GM21619 (cell line): ENCODE measurements at regions not wholly inside any gene's neighbourhood (a gene's known extent, or its start where the extent isn't known, plus 50 kb on each side); places are given as distances from the start of the nearest gene placed in this dataset.

Source experiments
- ATAC-seq: cut with Tn5 transposase; IDR thresholded peaks from one replicate; pipeline ENCODE4 v1.9.1; 2021; ENCODE audit not compliant: unreplicated experiment

DNA sequence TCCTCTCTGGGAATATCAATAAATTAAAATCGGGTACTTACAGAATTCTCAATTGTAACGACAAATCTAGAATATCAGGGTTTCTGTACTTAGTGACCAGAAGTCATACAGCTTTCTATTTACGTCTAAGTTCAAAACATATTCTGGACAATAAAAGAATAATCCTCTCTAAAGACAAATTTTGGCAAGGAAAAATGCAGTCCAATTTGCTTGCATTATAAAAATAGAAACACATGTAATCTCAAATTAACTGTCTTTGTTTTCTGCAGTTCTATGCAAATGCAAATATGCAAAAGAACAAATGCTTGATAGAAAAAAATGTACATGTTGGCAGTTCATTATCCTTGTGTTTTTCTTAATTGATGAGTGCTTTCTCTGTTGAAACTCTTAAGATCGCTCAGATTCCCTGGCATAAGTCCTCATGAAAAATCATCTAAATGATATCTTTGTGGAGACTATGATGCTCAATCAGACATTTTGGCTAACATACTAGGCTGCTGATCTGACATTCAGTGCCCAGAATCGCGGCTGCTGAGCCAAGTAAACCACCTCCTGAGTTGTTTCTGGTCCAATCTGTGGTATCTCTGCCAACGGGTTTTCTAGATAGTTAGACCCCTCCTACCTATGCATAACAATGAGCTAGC lies 990.1 kb upstream of the C9orf72 start:
- ATAC-seq = no peak

GRCh38 chr9:28583832-28584231 lies 1010.6 kb upstream of the C9orf72 start:
- no peak for ATAC-seq

- no peak for ATAC-seq
Measured at GRCh38 chr9:28584542-28584941, 1011.3 kb upstream of the C9orf72 start.

GRCh38 chr9:28587052-28587451 lies 1013.8 kb upstream of the C9orf72 start:
- ATAC-seq = no peak

GRCh38 chr9:28598408-28598807 lies 1025.1 kb upstream of the C9orf72 start:
- ATAC-seq = no peak

GRCh38 chr9:28600226-28600625 lies 1026.9 kb upstream of the C9orf72 start:
- ATAC-seq = no peak

- no peak for ATAC-seq
Measured at GRCh38 chr9:28607843-28608242, 1034.6 kb upstream of the C9orf72 start.

DNA sequence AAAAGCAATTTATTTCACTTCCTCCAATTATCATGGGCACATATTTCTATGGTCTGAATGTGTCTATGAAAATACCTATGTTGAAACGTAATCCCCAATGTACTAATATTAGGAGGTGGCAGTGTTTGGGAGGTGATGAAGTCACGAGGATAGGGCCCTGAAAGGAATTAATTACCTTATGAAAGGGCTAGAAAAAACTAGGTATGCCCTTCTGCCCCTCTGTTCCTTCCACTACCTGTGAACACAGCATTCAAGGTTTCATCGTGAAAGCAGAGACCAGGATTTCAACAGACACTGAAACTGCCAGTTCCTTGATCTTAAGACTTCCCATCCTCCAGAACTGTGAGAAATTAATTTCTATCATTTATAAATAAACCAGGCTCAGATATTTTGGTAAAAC lies 1037.1 kb upstream of the C9orf72 start:
- ATAC-seq = no peak

GRCh38 chr9:28616310-28616709 lies 1043.0 kb upstream of the C9orf72 start:
- ATAC-seq = no peak

- no peak for ATAC-seq
Measured at GRCh38 chr9:28620011-28620410, 1046.7 kb upstream of the C9orf72 start.

GRCh38 chr9:28620661-28621060 lies 1047.4 kb upstream of the C9orf72 start:
- no peak for ATAC-seq

DNA sequence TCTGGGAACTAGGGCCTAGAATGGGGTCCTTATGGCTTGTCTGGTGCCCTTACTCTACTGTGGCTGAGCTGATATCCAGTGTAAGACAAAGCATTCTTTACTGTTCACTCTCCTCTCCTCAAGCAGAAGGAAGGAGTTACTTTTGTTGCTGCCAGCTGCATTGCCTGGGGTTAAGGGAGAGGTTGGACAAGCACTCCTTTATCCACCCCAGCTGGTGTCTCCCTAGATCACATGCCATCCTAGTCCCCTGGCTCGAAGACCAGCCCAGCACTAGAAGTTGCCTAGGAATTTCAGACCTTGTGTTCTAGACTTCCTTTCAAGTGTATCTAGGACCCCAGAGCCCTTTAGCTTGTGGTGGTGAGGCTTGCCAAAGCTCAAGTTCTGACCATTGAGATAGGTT lies 1051.5 kb upstream of the C9orf72 start:
- no peak for ATAC-seq

GRCh38 chr9:28628031-28628430 lies 1054.8 kb upstream of the C9orf72 start:
- no peak for ATAC-seq

GRCh38 chr9:28648723-28649122 lies 1075.4 kb upstream of the C9orf72 start:
- ATAC-seq = no peak

DNA sequence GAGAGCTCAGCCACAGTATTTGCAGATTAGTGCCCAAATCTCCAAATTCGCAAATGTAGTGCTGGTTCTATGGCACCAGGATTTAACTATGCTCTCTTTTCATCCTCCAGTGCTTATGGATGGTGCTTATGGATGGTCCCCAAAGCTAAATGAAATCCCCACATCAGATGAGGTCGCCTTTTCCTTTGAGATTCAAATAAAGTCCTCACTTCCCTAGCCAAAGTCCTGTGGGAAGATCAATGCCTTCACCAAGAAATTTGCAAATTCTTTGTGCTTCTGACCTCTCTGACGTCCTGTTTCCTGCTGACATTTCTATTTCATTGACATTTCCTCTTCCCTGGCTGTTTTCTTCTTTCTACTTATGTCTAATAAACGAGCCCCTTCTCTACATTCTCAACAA lies 1077.0 kb upstream of the C9orf72 start:
- no peak for ATAC-seq

GRCh38 chr9:28651050-28651722 lies 1077.9 kb upstream of the C9orf72 start:
- no peak for ATAC-seq

- ATAC-seq = no peak
Measured at GRCh38 chr9:28653216-28653615, 1079.9 kb upstream of the C9orf72 start.

GRCh38 chr9:28656727-28657126 lies 1083.4 kb upstream of the C9orf72 start:
- no peak for ATAC-seq

GRCh38 chr9:28661853-28662252 lies 1088.6 kb upstream of the C9orf72 start:
- ATAC-seq = no peak

- no peak for ATAC-seq
Measured at GRCh38 chr9:28662675-28663074, 1089.4 kb upstream of the C9orf72 start.

DNA sequence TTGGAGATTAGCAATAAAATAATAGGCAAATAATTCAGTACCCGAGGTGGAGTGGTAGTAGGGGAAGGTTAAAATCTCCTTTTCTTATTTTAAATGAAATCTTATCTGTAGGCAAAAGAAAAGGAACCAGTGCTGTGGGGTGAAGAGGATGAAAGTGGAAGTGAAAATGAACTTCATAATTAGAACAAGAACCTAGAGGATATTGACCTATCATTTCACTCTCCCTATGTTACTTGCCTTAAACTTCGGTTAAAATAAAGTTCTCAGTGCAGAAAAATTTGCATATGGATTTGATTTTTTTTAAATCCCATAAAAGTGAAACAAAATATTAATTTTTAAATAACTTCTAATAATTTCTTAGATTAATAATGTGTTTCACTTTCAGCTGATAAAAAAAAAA lies 1094.9 kb upstream of the C9orf72 start:
- peak; percentile 75 for ATAC-seq

DNA sequence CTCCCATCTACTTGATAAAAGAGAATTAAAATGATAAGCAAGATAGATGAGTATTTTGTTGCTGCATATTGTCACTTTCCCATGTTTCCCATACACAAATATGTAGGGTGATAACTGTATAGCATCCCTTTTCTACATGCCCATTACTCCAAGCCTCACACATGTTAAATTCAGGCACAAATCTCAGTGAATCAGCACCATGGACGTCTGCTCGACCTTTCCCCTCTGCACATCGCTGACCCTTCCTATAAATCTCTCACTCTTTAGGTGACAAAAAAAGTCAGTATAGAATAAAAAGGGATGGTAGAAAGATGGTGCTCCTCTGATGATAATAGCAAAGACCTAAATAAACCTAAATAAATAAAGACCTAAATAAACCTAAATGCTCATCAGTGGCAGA lies 1097.7 kb upstream of the C9orf72 start:
- no peak for ATAC-seq

GRCh38 chr9:28678097-28678496 lies 1104.8 kb upstream of the C9orf72 start:
- ATAC-seq = no peak
